ENCODE measurements at regions not wholly inside any gene's neighbourhood (a gene's known extent, or its start where the extent isn't known, plus 50 kb on each side); places are given as distances from the start of the nearest gene placed in this dataset.

- no peaks in the 10 kb centered on the region for H3K4me1 ChIP-seq (ENCODE audit: control insufficient read depth in 2 of 2, insufficient read depth in 1 of 2, low read depth in 1 of 2, low read length in 2 of 2)
- no peak overlapping the region for H3K4ac ChIP-seq (ENCODE audit: low read length)
- H2AFZ ChIP-seq (ENCODE audit: low read length), result no peak overlapping the region
- no peak overlapping the region for H4K91ac ChIP-seq (ENCODE audit: low read depth, low read length, poor library complexity)
- no peak overlapping the region for H3K4me2 ChIP-seq (ENCODE audit: insufficient read depth, low read length, poor library complexity, severe bottlenecking)
- no peak overlapping the region for H2BK15ac ChIP-seq (ENCODE audit: low read length)
- no peak overlapping the region for H4K8ac ChIP-seq (ENCODE audit: low read depth, low read length)
- H2BK120ac ChIP-seq (ENCODE audit: low read depth, low read length), result no peak overlapping the region
- no peak overlapping the region for H3K18ac ChIP-seq (ENCODE audit: low read length)
- H3K23ac ChIP-seq (ENCODE audit: low read depth, low read length, poor library complexity), result no peak overlapping the region
- H2BK5ac ChIP-seq (ENCODE audit: low read length), result no peak overlapping the region
- peaks cover 0 to 2% (median 0%) of the 10 kb centered on the region in 3 experiments for H3K27me3 ChIP-seq (ENCODE audit: control insufficient read depth in 3 of 3, insufficient read depth in 3 of 3, low read depth in 1 of 3, low read length in 3 of 3)
- no peak overlapping the region for H3K14ac ChIP-seq (ENCODE audit: low read length)
- H2AK5ac ChIP-seq (ENCODE audit: low read depth, low read length), result no peak overlapping the region
- H3K79me1 ChIP-seq (ENCODE audit: low read depth, low read length), result no peaks in the 10 kb centered on the region
- DNase-seq (ENCODE audit: low spot score), result no peak
- no peak overlapping the region for H3K4me3 ChIP-seq (ENCODE audit: low read length in 2 of 2)
- no peak overlapping the region for H3K9ac ChIP-seq (ENCODE audit: low read depth, low read length, poor library complexity)
- no peak overlapping the region for H3K27ac ChIP-seq (replicated peaks; ENCODE audit: low read length)
- H3K9me3 ChIP-seq (replicated peaks in 1 of 2; ENCODE audit: control insufficient read depth in 2 of 2, insufficient read depth in 1 of 2, low read depth in 1 of 2, low read length in 2 of 2), result no peaks in the 10 kb centered on the region
- no CpG with 5 or more reads among the region's 4 CpGs for WGBS, 2 donors (ENCODE audit: extremely low coverage in 2 of 2, insufficient read length in 2 of 2, insufficient replicate concordance in 1 of 2)
- no peak overlapping the region for H2BK12ac ChIP-seq (ENCODE audit: low read length)
- no peaks in the 10 kb centered on the region for H3K36me3 ChIP-seq (replicated peaks in 1 of 2; ENCODE audit: control insufficient read depth in 2 of 2, insufficient read depth in 2 of 2, low read length in 2 of 2)
These were observed 841.0 kb upstream of the CELF4 start for GRCh38 chr18:38406607-38407006.

- Histone ChIP-seq H3K9me3 (replicated peaks in 1 of 2; ENCODE audit: control insufficient read depth in 2 of 2, insufficient read depth in 1 of 2, low read depth in 1 of 2, low read length in 2 of 2) (no peaks in the 10 kb centered on the region), H2BK5ac (ENCODE audit: low read length) (no peak overlapping the region), H3K18ac (ENCODE audit: low read length) (no peak overlapping the region), H4K8ac (ENCODE audit: low read depth, low read length) (no peak overlapping the region), H2AFZ (ENCODE audit: low read length) (no peak overlapping the region), H3K4ac (ENCODE audit: low read length) (no peak overlapping the region), H3K9ac (ENCODE audit: low read depth, low read length, poor library complexity) (no peak overlapping the region), H4K91ac (ENCODE audit: low read depth, low read length, poor library complexity) (no peak overlapping the region), H3K79me1 (ENCODE audit: low read depth, low read length) (no peaks in the 10 kb centered on the region), H3K4me1 (ENCODE audit: control insufficient read depth in 2 of 2, insufficient read depth in 1 of 2, low read depth in 1 of 2, low read length in 2 of 2) (no peaks in the 10 kb centered on the region), H3K4me3 (ENCODE audit: low read length in 2 of 2) (no peak overlapping the region), H2BK12ac (ENCODE audit: low read length) (no peak overlapping the region), H2BK120ac (ENCODE audit: low read depth, low read length) (no peak overlapping the region), H3K36me3 (replicated peaks in 1 of 2; ENCODE audit: control insufficient read depth in 2 of 2, insufficient read depth in 2 of 2, low read length in 2 of 2) (no peaks in the 10 kb centered on the region), H2BK15ac (ENCODE audit: low read length) (no peak overlapping the region), H3K23ac (ENCODE audit: low read depth, low read length, poor library complexity) (no peak overlapping the region), H2AK5ac (ENCODE audit: low read depth, low read length) (no peak overlapping the region), H3K27me3 (ENCODE audit: control insufficient read depth in 3 of 3, insufficient read depth in 3 of 3, low read depth in 1 of 3, low read length in 3 of 3) (peaks cover 0 to 2% (median 0%) of the 10 kb centered on the region in 3 experiments), H3K14ac (ENCODE audit: low read length) (no peak overlapping the region), H3K4me2 (ENCODE audit: insufficient read depth, low read length, poor library complexity, severe bottlenecking) (no peak overlapping the region), H3K27ac (replicated peaks; ENCODE audit: low read length) (no peak overlapping the region)
- DNase-seq (ENCODE audit: low spot score), result no peak
- no CpG with 5 or more reads among the region's 3 CpGs for WGBS, 2 donors (ENCODE audit: extremely low coverage in 2 of 2, insufficient read length in 2 of 2, insufficient replicate concordance in 1 of 2)
These were observed 836.9 kb upstream of the CELF4 start for GRCh38 chr18:38402509-38402908.

GRCh38 chr18:38397094-38397493 lies 831.5 kb upstream of the CELF4 start:
- Histone ChIP-seq H2AK5ac (ENCODE audit: low read depth, low read length) (no peak overlapping the region), H4K91ac (ENCODE audit: low read depth, low read length, poor library complexity) (no peak overlapping the region), H3K9ac (ENCODE audit: low read depth, low read length, poor library complexity) (no peak overlapping the region), H2BK120ac (ENCODE audit: low read depth, low read length) (no peak overlapping the region), H3K36me3 (replicated peaks in 1 of 2; ENCODE audit: control insufficient read depth in 2 of 2, insufficient read depth in 2 of 2, low read length in 2 of 2) (no peaks in the 10 kb centered on the region), H3K18ac (ENCODE audit: low read length) (no peak overlapping the region), H2BK5ac (ENCODE audit: low read length) (no peak overlapping the region), H3K4me2 (ENCODE audit: insufficient read depth, low read length, poor library complexity, severe bottlenecking) (no peak overlapping the region), H4K8ac (ENCODE audit: low read depth, low read length) (no peak overlapping the region), H3K27ac (replicated peaks; ENCODE audit: low read length) (no peak overlapping the region), H3K9me3 (replicated peaks in 1 of 2; ENCODE audit: control insufficient read depth in 2 of 2, insufficient read depth in 1 of 2, low read depth in 1 of 2, low read length in 2 of 2) (no peaks in the 10 kb centered on the region), H3K4me1 (ENCODE audit: control insufficient read depth in 2 of 2, insufficient read depth in 1 of 2, low read depth in 1 of 2, low read length in 2 of 2) (no peaks in the 10 kb centered on the region), H3K4me3 (ENCODE audit: low read length in 2 of 2) (no peak overlapping the region), H2AFZ (ENCODE audit: low read length) (no peak overlapping the region), H3K27me3 (ENCODE audit: control insufficient read depth in 3 of 3, insufficient read depth in 3 of 3, low read depth in 1 of 3, low read length in 3 of 3) (no peaks in the 10 kb centered on the region), H3K23ac (ENCODE audit: low read depth, low read length, poor library complexity) (no peak overlapping the region), H3K4ac (ENCODE audit: low read length) (no peak overlapping the region), H2BK12ac (ENCODE audit: low read length) (no peak overlapping the region), H2BK15ac (ENCODE audit: low read length) (no peak overlapping the region), H3K14ac (ENCODE audit: low read length) (no peak overlapping the region), H3K79me1 (ENCODE audit: low read depth, low read length) (no peaks in the 10 kb centered on the region)
- no peak for DNase-seq (ENCODE audit: low spot score)

- H3K9me3 ChIP-seq (replicated peaks in 1 of 2; ENCODE audit: control insufficient read depth in 2 of 2, insufficient read depth in 1 of 2, low read depth in 1 of 2, low read length in 2 of 2), result no peaks in the 10 kb centered on the region
- H2BK15ac ChIP-seq (ENCODE audit: low read length), result no peak overlapping the region
- no peak overlapping the region for H2AK5ac ChIP-seq (ENCODE audit: low read depth, low read length)
- H2BK12ac ChIP-seq (ENCODE audit: low read length), result no peak overlapping the region
- no peak overlapping the region for H2BK120ac ChIP-seq (ENCODE audit: low read depth, low read length)
- no CpG with 5 or more reads among the region's 1 CpG for WGBS, 2 donors (ENCODE audit: extremely low coverage in 2 of 2, insufficient read length in 2 of 2, insufficient replicate concordance in 1 of 2)
- no peak overlapping the region for H3K4me2 ChIP-seq (ENCODE audit: insufficient read depth, low read length, poor library complexity, severe bottlenecking)
- H3K4me3 ChIP-seq (ENCODE audit: low read length in 2 of 2), result no peak overlapping the region
- H3K18ac ChIP-seq (ENCODE audit: low read length), result no peak overlapping the region
- H3K79me1 ChIP-seq (ENCODE audit: low read depth, low read length), result no peaks in the 10 kb centered on the region
- no peak overlapping the region for H4K8ac ChIP-seq (ENCODE audit: low read depth, low read length)
- H3K23ac ChIP-seq (ENCODE audit: low read depth, low read length, poor library complexity), result no peak overlapping the region
- H3K36me3 ChIP-seq (replicated peaks in 1 of 2; ENCODE audit: control insufficient read depth in 2 of 2, insufficient read depth in 2 of 2, low read length in 2 of 2), result peaks cover 0 to 1% of the 10 kb centered on the region in 2 donors
- H3K27ac ChIP-seq (replicated peaks; ENCODE audit: low read length), result no peak overlapping the region
- no peaks in the 10 kb centered on the region for H3K27me3 ChIP-seq (ENCODE audit: control insufficient read depth in 3 of 3, insufficient read depth in 3 of 3, low read depth in 1 of 3, low read length in 3 of 3)
- H4K91ac ChIP-seq (ENCODE audit: low read depth, low read length, poor library complexity), result no peak overlapping the region
- no peak overlapping the region for H3K4ac ChIP-seq (ENCODE audit: low read length)
- no peak overlapping the region for H3K14ac ChIP-seq (ENCODE audit: low read length)
- H2BK5ac ChIP-seq (ENCODE audit: low read length), result no peak overlapping the region
- H3K9ac ChIP-seq (ENCODE audit: low read depth, low read length, poor library complexity), result no peak overlapping the region
- no peak for DNase-seq (ENCODE audit: low spot score)
- H2AFZ ChIP-seq (ENCODE audit: low read length), result no peak overlapping the region
- no peaks in the 10 kb centered on the region for H3K4me1 ChIP-seq (ENCODE audit: control insufficient read depth in 2 of 2, insufficient read depth in 1 of 2, low read depth in 1 of 2, low read length in 2 of 2)
These were observed 820.5 kb upstream of the CELF4 start for GRCh38 chr18:38386146-38386545.

All from neuronal stem cell (in vitro differentiated cells).